NCI-H69 (cell line): ENCODE measurements at regions not wholly inside any gene's neighbourhood (a gene's known extent, or its start where the extent isn't known, plus 50 kb on each side); places are given as distances from the start of the nearest gene placed in this dataset.
A peak's percentile ranks its signal among the peaks of the same experiment; 100 is the strongest.
"Not testable (repeated sequence)": the region's sequence is repeated elsewhere in the genome, so short reads cannot be mapped to it uniquely, and the experiment has no call there.

Source experiments
- DNase-seq: peaks from one replicate; lab custom pipeline; 2025; lab: John Stamatoyannopoulos, UW

- no peak for DNase-seq
Measured at GRCh38 chr9:85487872-85488271, 253.9 kb downstream of the AGTPBP1 start.

GRCh38 chr9:85484235-85484634, 257.5 kb downstream of the AGTPBP1 start:
- DNase-seq, result no peak

GRCh38 chr9:85483208-85483607, 258.5 kb downstream of the AGTPBP1 start:
- DNase-seq, result peak; percentile 38

GRCh38 chr9:85479305-85479704, 262.4 kb downstream of the AGTPBP1 start:
- DNase-seq, result no peak

- no peak for DNase-seq
Measured at GRCh38 chr9:85478847-85479246, 262.9 kb downstream of the AGTPBP1 start.

- DNase-seq, result not testable (repeated sequence)
Measured at GRCh38 chr9:85474896-85475295, 266.9 kb downstream of the AGTPBP1 start.

GRCh38 chr9:85471791-85472190, 270.0 kb downstream of the AGTPBP1 start:
- no peak for DNase-seq

- DNase-seq, result no peak
Measured at GRCh38 chr9:85469041-85469440, 272.7 kb downstream of the AGTPBP1 start.

GRCh38 chr9:85466834-85467233, 274.9 kb downstream of the AGTPBP1 start:
- no peak for DNase-seq

GRCh38 chr9:85458114-85458864, 283.5 kb downstream of the AGTPBP1 start:
- DNase-seq, result not testable (repeated sequence)

GRCh38 chr9:85453850-85454249, 287.9 kb downstream of the AGTPBP1 start:
- no peak for DNase-seq

GRCh38 chr9:85452841-85453240, 288.9 kb downstream of the AGTPBP1 start:
- DNase-seq, result no peak

GRCh38 chr9:85451680-85452079, 290.1 kb downstream of the AGTPBP1 start:
- peak; percentile 31 for DNase-seq

GRCh38 chr9:85445887-85446286, 295.9 kb downstream of the AGTPBP1 start:
- no peak for DNase-seq

- DNase-seq, result no peak
Measured at GRCh38 chr9:85444243-85444642, 297.5 kb downstream of the AGTPBP1 start.

GRCh38 chr9:85443190-85443598, 298.6 kb downstream of the AGTPBP1 start:
- no peak for DNase-seq

GRCh38 chr9:85439791-85440190, 302.0 kb downstream of the AGTPBP1 start:
- no peak for DNase-seq

- DNase-seq, result not testable (repeated sequence)
Measured at GRCh38 chr9:85433956-85434355, 307.8 kb downstream of the AGTPBP1 start.

GRCh38 chr9:85433551-85433950, 308.2 kb downstream of the AGTPBP1 start:
- DNase-seq, result not testable (repeated sequence)

GRCh38 chr9:85433046-85433445, 308.7 kb downstream of the AGTPBP1 start:
- DNase-seq, result no peak

- no peak for DNase-seq
Measured at GRCh38 chr9:85432599-85432998, 309.2 kb downstream of the AGTPBP1 start.

GRCh38 chr9:85431339-85432102, 310.2 kb downstream of the AGTPBP1 start:
- peak; percentile 65 for DNase-seq

GRCh38 chr9:85430659-85431338, 311.0 kb downstream of the AGTPBP1 start:
- peak; percentile 91 for DNase-seq
